ENCODE measurements at regions not wholly inside any gene's neighbourhood (a gene's known extent, or its start where the extent isn't known, plus 50 kb on each side); places are given as distances from the start of the nearest gene placed in this dataset.

GRCh38 chr1:239067480-239067879 is 318.9 kb upstream of the CHRM3 start:
- no peak for TF ChIP-seq CTCF (IDR thresholded peaks at IDR 0.05; ENCODE audit: borderline replicate concordance, extremely low read depth, low read length, poor library complexity, severe bottlenecking)
- no peak for TF ChIP-seq EZH2 (IDR thresholded peaks at IDR 0.05; ENCODE audit: borderline replicate concordance, low read depth, low read length, severe bottlenecking)

Data from DND-41 (cell line).